Loucy (cell line): ENCODE measurements at regions not wholly inside any gene's neighbourhood (a gene's known extent, or its start where the extent isn't known, plus 50 kb on each side); places are given as distances from the start of the nearest gene placed in this dataset.

Experiments
- H2AFZ ChIP-seq: fragments of 200-600 bp; sonication (generic); 2 replicates; pipeline ENCODE4 v1.6.0; 2016; ENCODE audit warnings: antibody characterized with exemption, mild to moderate bottlenecking, low read length, moderate library complexity
- H3F3A ChIP-seq: fragments of 200-600 bp; 2 replicates; pipeline ENCODE4 v1.6.0; 2016; ENCODE audit warnings: antibody characterized with exemption, low read depth, mild to moderate bottlenecking
- H3K27me3 ChIP-seq: fragments of 200-600 bp; sonication (generic); 2 replicates; pipeline ENCODE4 v1.6.1; 2014; ENCODE audit warnings: low read length, mild to moderate bottlenecking; ENCODE audit not compliant: insufficient read depth, poor library complexity, severe bottlenecking
- H3K36me3 ChIP-seq: fragments of 200-600 bp; sonication (generic); 2 replicates; pipeline ENCODE4 v1.6.1; 2016; ENCODE audit warnings: low read length; ENCODE audit not compliant: insufficient read depth
- H3K4me1 ChIP-seq: fragments of 200-600 bp; sonication (generic); 2 replicates; pipeline ENCODE4 v1.5.1; 2014; ENCODE audit warnings: low read length, mild to moderate bottlenecking; ENCODE audit not compliant: insufficient read depth, poor library complexity, severe bottlenecking
- H3K4me2 ChIP-seq: fragments of 200-600 bp; sonication (generic); 2 replicates; pipeline ENCODE4 v1.6.0; 2014; ENCODE audit warnings: antibody characterized with exemption, low read length, low read depth, mild to moderate bottlenecking; ENCODE audit not compliant: poor library complexity, severe bottlenecking
- H3K4me3 ChIP-seq: fragments of 200-600 bp; sonication (generic); 2 replicates; pipeline ENCODE4 v1.5.1; 2014; ENCODE audit warnings: low read length, mild to moderate bottlenecking, mixed read lengths; ENCODE audit not compliant: poor library complexity, severe bottlenecking
- H3K79me2 ChIP-seq: fragments of 200-600 bp; sonication (generic); 2 replicates; pipeline ENCODE4 v1.6.1; 2014; ENCODE audit warnings: low read length; ENCODE audit not compliant: insufficient read depth
- H3K9ac ChIP-seq: fragments of 200-600 bp; sonication (generic); 2 replicates; pipeline ENCODE4 v1.6.0; 2014; ENCODE audit warnings: mild to moderate bottlenecking, low read depth, low read length, moderate library complexity; ENCODE audit not compliant: poor library complexity, severe bottlenecking
- H3K9me2 ChIP-seq: fragments of 200-600 bp; sonication (generic); replicated peaks from 2 replicates; pipeline ENCODE4 v1.6.1; 2016; ENCODE audit warnings: low read depth, low read length, mixed read lengths
- H3K9me3 ChIP-seq: fragments of 200-600 bp; sonication (generic); 2 replicates; pipeline ENCODE4 v1.6.1; 2014; ENCODE audit warnings: mild to moderate bottlenecking, antibody characterized with exemption, low read length, low read depth; ENCODE audit not compliant: insufficient read depth
- H4K20me1 ChIP-seq: fragments of 200-600 bp; sonication (generic); 2 replicates; pipeline ENCODE4 v1.6.0; 2014; ENCODE audit warnings: antibody characterized with exemption, low read length, mild to moderate bottlenecking; ENCODE audit not compliant: insufficient read depth, poor library complexity, severe bottlenecking
- CTCF ChIP-seq: fragments of 200-600 bp; sonication (generic); conservative IDR thresholded peaks from 2 replicates; pipeline ENCODE4 v1.5.1; 2014; ENCODE audit warnings: mild to moderate bottlenecking, antibody characterized with exemption, low read length
- EZH2phosphoT487 ChIP-seq: fragments of 200-600 bp; IDR thresholded peaks from 2 replicates; pipeline ENCODE4 v1.6.1; 2018; ENCODE audit warnings: antibody characterized with exemption, mild to moderate bottlenecking, moderate library complexity, borderline replicate concordance

- no peaks in the 10 kb centered on the region for H3K79me2 ChIP-seq
- TF ChIP-seq EZH2phosphoT487 = no peak
- TF ChIP-seq CTCF = no peak
- H3K9me2 ChIP-seq = no peaks in the 10 kb centered on the region
- no peaks in the 10 kb centered on the region for H3F3A ChIP-seq
- H3K36me3 ChIP-seq = no peaks in the 10 kb centered on the region
- H3K27me3 ChIP-seq = no peaks in the 10 kb centered on the region
- no peak overlapping the region for H2AFZ ChIP-seq
- H3K9me3 ChIP-seq = no peaks in the 10 kb centered on the region
- no peaks in the 10 kb centered on the region for H3K4me1 ChIP-seq
- H3K4me3 ChIP-seq = no peak overlapping the region
- H4K20me1 ChIP-seq = no peaks in the 10 kb centered on the region
- H3K9ac ChIP-seq = no peak overlapping the region
- no peak overlapping the region for H3K4me2 ChIP-seq
Observed at GRCh38 chr11:93034723-93035039, 65.2 kb downstream of the MTNR1B start.

GRCh38 chr11:93038521-93038920 lies 69.1 kb downstream of the MTNR1B start:
- H4K20me1 ChIP-seq = no peaks in the 10 kb centered on the region

GRCh38 chr11:93039531-93040240 lies 70.2 kb downstream of the MTNR1B start:
- no peak overlapping the region for H2AFZ ChIP-seq

More at GRCh38 chr11:93038521-93038920, 69.1 kb downstream of the MTNR1B start:
- H3K4me3 ChIP-seq = no peak overlapping the region
- H3K36me3 ChIP-seq = no peaks in the 10 kb centered on the region
- H2AFZ ChIP-seq = no peak overlapping the region
- no peak overlapping the region for H3K4me2 ChIP-seq
- no peaks in the 10 kb centered on the region for H3K79me2 ChIP-seq
- H3K9me3 ChIP-seq = 0 out of 2 replicates have a peak, but pooled peaks cover 3% of the 10 kb centered on the region
- TF ChIP-seq EZH2phosphoT487 (no peak), CTCF (no peak)
- no peaks in the 10 kb centered on the region for H3K4me1 ChIP-seq
- no peaks in the 10 kb centered on the region for H3K9me2 ChIP-seq
- H3K27me3 ChIP-seq = no peaks in the 10 kb centered on the region
- H3K9ac ChIP-seq = no peak overlapping the region
- H3F3A ChIP-seq = no peaks in the 10 kb centered on the region

More at GRCh38 chr11:93039531-93040240, 70.2 kb downstream of the MTNR1B start:
- TF ChIP-seq CTCF (no peak), EZH2phosphoT487 (no peak)
- no peaks in the 10 kb centered on the region for H3F3A ChIP-seq
- H4K20me1 ChIP-seq = no peaks in the 10 kb centered on the region
- 0 out of 2 replicates have a peak, but pooled peaks cover 3% of the 10 kb centered on the region for H3K9me3 ChIP-seq
- no peaks in the 10 kb centered on the region for H3K36me3 ChIP-seq
- H3K4me2 ChIP-seq = no peak overlapping the region
- no peak overlapping the region for H3K4me3 ChIP-seq
- no peaks in the 10 kb centered on the region for H3K4me1 ChIP-seq
- H3K27me3 ChIP-seq = no peaks in the 10 kb centered on the region
- no peaks in the 10 kb centered on the region for H3K79me2 ChIP-seq
- no peak overlapping the region for H3K9ac ChIP-seq
- no peaks in the 10 kb centered on the region for H3K9me2 ChIP-seq
